NCI-H69 (cell line): ENCODE measurements at regions not wholly inside any gene's neighbourhood (a gene's known extent, or its start where the extent isn't known, plus 50 kb on each side); places are given as distances from the start of the nearest gene placed in this dataset.

Experiments used
- DNase-seq: peaks from one replicate; lab custom pipeline; 2025; lab: John Stamatoyannopoulos, UW

DNA sequence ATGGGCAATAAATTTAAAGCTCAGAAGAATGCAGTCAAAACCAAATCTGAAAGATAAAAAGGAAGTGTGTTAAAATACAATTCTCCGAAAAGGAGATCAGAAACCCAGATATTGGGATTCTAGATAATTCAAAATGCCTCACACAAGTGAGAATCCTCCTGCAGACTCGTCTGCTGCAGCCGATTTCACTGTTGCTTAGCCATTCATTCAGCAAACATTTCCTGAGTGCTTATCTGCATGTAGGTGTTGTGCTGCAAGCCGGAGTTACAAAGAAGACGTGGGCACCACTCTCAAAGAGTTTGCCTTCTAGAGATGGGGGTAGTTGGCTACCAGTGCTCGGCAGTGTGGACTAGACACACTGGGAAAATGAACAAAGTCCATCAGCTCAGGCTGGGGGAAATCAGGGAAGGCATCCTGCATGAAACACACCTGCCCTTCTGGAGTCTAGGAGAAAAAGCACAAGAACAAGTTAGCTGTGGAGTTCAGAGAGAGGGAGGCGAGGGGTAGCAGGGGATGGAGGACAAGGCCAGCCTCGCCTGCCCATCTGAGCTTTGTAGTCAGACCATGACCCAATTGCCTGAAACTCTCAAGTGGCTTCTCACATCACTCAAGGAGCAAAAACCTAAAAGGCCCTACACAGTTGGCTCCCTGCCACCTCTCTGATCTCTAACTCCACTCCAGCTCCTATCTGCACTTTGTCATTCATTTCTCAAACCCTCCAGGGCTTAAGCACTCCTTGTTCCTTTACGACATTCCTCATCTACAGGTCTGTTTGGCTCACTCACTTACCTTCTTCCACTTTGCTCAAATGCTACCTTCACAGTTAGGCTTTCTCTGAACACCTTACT lies 310.0 kb upstream of the DDHD1 start:
- no peak for DNase-seq

DNA sequence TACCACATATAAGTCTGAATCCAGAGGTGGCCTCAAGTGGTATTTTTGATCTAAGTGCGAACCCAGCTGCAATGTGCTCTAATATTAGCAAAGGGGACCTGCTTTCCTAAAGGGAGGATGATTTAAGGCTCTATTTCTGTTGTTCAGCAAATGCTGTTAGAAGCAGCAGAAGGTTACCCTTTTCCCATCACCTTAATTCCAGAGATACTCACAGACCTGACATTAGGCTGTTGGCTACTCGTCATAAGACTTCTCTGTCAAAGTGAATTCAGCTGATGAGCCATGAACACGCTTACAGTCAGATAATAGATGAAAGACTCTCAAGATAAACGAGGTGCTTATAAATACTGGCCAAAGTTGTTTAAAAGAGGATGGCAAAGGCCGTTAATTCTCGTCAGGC lies 308.7 kb upstream of the DDHD1 start:
- DNase-seq = no peak

DNA sequence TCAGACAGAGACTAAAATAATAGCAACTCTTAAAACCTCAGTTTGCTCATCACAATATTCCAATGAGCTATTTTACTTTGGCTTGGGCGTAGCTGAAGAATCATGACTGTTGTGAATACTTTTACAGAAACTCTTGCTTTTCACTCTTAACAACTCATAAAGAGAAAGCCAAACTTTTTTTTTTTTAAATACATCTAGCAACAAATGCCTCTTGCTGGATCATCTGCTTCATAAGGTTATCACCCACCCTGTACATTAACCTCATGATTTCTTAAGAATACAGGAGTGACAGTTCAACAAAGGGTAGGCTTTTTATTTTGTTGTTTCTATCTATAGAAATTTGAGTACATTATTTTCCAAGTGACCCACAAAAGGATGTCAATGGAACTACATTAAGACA lies 307.4 kb upstream of the DDHD1 start:
- no peak for DNase-seq

DNA sequence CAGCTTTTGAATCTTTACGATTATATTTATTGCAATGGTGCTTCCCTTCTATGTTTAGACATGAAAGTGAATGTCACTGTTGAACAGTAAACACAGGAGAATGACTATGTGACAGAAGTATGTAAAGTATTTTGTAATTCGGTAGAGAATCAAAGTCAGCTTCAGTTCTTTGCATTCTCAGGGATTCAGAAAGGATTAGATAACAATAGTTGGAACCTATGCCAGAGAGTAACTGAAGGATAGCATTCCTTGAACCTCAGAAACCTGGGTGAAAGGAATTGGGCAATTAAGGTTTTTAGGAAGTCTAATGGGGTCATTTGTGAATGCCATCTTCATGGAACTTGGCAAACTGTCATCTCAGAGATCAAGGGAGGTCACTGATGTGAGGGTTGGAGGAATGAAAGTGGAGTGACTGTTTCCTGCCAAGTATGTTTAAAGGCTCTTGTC lies 305.3 kb upstream of the DDHD1 start:
- no peak for DNase-seq

DNA sequence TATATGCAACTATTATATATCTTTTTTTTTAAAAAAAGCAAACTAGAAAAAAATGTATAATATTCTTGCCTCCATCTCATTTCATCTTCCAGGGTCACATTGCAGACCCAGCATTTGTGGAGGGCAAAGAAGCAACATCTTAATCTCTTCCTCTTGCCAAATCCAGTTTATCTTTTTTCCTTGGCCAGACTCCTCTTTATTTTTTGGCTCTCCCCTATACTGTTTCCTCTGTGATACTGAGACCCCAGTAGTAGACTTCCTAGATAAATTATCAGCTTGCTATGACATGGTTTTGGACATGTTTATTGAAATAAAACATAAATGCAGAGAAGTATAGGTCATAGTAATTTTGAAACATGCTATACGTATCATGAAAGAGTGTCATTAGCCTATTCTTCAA lies 303.8 kb upstream of the DDHD1 start:
- DNase-seq = no peak

DNA sequence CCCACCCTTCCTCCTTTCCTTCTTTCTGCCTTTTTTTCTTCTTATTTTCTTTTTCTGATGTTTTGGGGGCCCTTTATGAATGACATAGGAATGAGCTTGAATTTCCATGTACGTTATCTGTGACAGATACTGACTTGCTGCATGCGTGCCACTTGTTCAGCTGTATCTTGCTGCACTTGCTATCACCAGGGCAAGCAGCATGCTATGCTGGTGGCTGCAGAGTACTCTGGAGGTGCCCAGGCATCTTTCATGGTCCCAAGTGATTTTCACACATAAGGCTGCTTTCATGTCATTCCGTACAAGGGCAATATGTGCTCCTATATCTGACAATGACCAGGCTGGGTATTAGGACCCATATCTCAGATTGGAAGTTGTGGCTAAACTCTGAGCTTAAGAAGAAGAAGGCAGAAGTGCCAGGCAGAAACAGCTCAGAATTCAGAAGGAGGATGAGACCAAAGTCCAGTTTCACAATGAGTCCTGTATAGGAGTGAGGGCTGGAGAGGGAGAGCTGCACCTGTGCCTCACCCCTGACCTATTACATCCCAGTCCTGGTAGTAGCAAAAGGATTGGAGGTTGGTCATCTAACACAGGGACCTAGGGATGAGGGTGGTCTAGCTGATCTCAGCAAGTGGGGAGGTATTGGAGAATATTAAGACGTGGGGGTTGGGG lies 299.0 kb upstream of the DDHD1 start:
- DNase-seq = no peak

DNA sequence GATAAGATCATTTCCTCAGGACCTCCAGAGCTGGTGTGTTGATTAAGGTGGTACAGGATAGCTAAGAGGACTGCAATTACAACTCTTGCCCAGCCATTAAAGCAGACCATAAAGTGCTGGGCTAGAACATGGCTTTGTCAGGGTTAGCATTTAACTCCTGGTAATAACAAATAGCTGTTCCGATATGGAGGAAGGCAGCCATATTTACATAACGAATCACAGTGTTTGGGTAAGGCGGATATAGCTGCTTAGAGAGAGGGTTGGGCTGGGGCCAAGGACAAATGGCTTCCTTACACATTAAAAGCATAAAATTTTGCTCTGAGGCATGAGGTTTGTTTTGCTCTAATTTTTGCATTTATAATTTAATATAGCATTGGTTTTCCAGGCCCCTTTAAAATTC lies 297.7 kb upstream of the DDHD1 start:
- peak; percentile 34 for DNase-seq

DNA sequence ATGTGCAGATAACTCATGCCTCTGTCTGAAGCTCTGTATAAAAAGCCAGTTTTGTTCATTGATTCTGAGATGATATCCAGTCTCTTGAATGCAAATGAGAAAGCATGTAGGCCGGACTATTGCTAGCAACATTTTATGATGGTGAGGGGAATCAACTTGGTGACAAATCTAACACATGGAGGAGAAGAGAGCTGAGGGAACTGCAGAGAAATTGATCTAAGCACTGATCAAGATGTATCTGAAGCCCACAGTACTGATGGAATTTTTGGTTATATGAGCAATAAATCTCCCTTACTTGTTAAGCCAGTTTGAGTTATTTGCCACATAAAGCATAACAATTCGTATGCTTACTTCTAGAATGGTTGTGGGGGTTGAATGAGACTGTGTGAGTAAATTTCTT lies 295.6 kb upstream of the DDHD1 start:
- DNase-seq = no peak

DNA sequence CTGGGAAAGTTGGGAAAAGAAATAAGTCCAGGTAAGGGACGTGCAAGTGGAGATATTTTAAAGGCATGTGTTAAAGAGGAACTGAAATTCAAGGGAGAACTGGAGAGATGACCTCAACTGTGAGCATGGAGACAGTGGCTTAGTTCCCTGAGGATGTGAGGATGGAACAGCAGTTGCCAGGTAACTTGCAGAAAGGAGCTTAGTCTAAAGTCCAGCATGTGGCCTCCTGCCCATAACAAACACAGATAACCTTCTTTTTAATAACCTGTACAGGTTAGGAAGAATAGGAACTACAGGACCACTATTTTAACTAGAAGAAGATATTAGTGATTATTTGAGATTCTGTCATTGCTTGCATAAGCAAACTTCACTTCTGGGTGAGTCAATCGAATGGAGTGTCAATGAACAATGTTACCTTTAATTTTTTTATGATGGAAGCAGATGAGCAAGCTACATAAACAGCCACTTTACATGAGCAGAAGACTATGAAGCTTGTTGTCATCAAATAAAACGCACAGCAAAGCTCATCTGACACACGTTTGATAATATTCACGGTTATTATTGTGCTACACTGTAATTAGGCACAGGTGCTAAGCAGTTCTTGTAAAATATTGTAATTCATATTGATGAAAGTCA lies 291.7 kb upstream of the DDHD1 start:
- DNase-seq = no peak

DNA sequence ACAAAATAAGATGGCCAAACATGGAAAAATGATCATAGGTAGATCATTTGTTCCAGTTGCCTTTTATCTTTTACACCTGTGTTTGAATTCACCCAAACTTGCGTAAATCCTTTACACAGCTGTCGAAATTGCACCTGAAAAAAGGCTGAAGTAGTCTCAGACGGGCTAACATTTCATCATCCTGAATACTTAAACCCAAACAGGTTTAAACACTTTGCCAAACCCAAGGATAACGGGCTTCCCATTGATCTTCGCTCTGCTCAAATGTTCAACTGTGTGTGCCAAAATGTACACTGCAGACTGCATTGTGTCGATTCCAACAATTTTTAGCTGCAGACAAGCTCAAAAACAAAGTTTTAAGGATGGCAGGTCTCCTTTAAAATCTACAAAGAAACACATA lies 288.7 kb upstream of the DDHD1 start:
- no peak for DNase-seq

DNA sequence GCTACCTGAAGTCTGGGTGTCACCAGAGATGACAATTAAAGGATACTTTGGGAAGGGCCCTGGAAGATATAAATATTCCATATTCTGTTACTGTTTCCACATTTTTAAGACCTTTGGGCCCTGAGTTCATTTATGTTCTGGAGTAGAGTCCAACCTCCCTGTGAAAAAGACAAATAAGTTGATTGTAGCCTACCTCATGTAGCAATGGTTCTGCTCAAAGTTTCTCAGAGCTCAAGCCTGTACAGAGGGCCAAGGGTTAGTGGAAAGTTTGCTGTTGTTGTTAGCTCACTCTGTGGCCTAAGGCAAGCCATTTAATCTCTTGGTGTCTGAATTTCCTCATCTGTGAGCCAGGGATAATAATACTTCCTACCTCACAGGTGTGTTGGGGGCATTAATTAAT lies 284.7 kb upstream of the DDHD1 start:
- DNase-seq = peak; percentile 30

DNA sequence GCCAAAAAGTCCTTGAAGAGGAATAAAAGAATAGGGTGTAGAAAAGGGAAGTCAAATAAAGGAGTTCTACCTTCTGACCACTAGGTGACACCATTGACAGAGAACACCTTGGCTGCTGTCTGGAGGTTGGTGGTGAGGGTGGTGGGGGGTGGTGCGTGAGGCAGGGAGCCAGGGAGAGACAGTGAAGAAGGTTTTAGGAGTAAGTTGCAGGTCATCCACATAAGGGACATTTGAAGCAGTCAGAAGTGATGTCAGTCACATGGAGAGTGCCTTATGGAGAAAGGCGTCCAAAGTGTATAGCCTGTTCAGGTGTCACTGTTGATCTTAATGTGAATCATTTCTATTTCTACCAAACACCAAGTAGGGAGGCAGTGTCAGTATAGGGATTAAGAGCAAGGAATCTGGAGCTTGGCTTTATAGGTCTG lies 279.3 kb upstream of the DDHD1 start:
- DNase-seq = peak; percentile 58

DNA sequence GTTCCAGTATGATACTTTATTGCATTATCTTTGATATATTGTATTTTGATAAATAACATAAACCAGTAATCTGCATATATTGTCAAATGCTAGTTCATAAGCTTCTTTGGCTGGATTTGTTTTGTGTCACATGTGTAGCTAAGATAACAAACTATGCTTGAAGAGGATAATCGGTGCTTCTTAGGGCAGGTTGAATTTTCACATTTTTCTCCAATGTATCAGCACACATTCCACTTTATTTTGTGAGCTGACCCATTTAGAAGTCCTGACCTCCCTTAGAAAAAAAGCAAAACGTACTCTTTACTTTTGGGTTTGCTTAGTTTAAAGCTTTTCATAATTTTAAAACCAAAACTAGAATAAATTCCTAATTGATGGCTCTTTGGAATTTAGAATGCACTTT lies 277.7 kb upstream of the DDHD1 start:
- no peak for DNase-seq

DNA sequence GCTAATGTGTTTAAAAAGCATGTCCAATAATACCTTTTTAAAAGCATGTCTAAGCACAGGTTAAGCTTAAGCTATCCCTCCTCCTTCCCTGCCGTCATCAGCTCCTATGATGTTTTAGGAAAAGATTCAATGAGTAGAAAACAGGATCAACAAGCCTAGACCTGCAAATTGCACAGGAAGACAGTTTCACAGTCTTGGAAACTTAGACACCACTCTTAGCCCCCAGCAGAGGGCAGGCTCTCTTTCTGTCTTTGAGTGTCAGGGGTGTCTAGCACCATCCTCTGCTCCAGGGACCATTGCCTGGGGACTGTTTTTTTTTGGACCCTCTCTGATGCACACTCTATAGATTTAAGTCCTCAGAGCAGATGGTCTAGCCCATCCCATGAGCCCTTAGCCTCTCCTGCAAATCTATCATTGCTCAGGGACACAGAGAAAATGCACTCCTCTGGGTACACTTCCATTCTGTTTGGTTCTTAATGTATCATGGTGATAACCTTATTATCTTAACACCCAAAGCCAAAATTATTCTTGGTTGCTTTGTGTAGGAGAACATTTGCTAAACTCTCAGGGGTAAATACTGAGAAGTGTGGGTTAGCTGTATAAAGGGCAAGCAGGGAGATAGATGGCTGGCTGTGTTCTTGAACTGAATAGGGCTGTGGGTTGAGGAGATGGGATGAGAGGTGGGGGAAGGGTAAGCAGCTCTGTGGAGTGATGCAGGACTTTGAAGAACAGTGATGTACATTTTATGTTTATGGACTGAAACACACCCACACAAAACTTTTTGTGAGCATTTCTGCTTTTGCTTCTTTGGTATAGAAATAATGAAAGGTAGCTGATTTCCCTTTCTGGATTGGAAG lies 259.9 kb upstream of the DDHD1 start:
- peak; percentile 12 for DNase-seq

DNA sequence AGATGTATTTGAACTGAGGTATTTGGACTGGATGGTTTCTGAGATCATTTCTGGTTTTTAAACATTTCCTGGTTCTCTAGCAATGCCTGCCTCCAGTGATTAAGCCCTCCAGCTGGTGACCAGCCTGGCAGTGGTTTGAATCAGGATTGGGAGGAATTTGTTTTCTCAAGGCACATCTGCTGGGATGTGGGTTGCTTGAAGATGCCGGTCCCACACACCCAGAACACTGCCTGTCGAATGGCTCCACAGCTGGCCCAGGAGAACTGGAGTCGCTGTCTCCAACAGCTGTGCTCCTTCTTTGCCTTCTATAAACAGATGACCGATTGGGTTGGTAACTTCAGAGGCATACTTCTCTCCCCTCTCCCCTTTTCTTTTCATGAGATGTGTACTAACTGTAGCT lies 258.0 kb upstream of the DDHD1 start:
- DNase-seq = no peak

DNA sequence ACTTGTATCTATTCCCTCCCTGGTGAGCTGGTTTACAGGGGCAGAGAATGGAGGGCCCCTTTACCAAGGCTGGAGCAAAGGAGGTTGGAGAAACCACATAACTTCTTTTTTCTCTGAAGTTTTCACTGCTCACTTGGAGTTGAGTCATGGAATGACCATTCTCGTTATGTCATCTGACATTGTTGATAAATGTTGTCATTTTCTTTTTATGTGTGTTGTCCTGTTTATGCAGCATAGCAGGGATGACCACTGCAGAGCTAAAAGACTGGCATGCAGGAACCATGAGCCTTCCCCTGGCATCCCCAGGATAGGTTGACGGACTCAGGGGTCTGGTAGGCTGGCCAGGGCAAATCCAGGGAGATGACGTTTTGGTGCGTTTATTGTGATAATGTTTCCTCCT lies 256.8 kb upstream of the DDHD1 start:
- DNase-seq = no peak

DNA sequence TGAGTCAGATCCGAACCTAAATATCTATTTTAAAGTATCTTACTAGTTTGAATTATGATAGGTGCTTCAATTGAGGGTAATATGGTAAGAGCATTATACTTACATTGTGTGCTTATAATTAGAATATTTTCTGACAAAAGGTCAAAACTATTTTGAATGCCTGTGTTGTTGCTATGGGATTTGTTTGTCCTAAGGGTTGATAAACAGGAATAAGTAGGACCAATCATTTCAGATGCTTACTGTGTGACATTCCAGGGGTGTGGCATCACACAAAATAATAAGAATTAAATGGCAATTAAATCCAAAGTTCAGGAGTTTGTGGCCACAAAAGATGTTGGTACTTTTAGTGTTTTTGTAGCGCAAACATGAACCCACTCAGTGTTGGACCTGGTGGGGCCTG lies 256.2 kb upstream of the DDHD1 start:
- DNase-seq = no peak

DNA sequence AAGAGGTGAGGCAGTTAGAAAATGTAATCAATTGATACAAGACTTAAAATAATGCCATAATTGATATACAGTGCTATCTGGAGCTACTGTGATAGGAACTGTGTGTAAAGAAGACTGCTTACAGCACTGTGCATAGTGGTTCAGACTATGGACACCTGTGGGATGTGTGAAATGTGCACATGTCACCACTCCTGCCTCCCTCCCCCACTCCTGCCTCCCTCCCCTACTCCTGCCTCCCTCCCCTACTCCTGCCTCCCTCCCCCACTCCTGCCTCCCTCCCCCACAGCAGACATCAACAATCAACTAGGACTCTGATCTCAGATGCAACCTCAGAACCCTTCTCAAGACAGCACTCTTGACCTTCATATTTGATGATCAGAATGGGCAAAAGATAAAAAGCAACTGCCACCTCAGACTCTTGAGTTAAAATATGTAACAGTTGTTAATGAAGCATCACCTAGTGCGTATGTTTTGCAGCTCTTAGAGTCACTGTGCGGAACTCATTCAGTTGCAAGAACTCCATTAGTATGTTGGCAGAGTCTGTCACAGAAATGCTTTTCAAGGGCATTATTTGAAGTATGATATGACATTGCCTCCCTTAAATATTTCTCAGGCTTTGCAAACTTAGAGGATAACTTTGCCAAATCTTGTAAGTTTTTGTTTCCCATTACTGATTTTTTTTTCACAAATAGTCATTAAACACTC lies 255.2 kb upstream of the DDHD1 start:
- no peak for DNase-seq

DNA sequence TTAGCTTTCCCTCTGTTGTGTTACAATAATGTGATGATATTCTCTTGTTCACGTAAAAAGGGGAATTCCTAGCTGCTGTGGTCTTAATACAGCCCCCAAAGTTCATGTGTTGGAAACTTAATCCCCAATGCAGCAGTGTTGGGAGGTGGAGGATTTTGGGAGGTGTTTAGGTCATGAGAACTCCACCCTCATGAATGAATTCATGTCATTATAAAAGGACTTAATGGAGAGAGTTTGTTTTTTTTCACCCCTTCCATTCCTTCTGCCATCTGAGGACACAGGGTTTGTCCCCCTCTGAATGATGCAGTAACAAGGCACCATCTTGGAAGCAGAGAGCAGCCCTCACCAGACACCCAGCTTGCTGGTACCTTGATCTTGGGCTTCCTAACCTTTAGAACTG lies 253.4 kb upstream of the DDHD1 start:
- no peak for DNase-seq

DNA sequence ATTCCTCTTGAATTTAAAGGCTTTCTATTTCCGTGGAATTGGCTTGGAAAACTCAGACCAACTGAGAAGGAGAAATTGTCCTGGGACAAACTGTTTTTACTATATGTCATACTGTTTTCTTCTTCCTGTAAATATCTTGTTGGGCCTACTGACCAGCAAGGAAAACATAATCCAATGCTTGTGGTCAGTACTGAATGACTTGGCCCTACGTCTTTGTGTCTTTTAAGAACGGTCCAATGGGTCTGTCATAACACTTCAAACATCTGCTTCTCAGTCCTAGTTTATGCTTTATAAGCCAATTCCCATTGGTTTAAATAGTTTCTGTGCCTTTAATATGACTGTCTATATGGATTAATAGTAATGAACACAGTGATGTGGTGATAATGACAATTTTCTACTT lies 248.5 kb upstream of the DDHD1 start:
- DNase-seq = no peak

DNA sequence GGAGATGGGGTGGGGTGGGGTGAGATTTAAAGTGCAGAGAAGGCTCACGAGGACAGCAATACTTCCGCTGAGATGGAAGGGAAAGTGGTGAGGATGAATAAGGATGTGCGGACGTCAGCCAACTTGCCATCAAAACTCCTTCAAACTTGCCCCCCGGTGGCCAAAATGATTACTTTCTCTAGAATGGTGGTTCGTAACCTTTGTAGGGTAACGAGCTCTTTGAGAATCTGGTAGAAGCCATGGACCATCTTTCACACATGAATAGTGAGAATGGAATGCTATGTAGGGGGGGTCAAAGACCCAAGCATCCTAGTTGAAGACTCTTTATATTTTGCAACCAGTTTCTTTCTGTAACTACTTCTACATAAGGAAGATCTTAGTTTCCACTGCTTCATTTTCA lies 245.9 kb upstream of the DDHD1 start:
- no peak for DNase-seq

DNA sequence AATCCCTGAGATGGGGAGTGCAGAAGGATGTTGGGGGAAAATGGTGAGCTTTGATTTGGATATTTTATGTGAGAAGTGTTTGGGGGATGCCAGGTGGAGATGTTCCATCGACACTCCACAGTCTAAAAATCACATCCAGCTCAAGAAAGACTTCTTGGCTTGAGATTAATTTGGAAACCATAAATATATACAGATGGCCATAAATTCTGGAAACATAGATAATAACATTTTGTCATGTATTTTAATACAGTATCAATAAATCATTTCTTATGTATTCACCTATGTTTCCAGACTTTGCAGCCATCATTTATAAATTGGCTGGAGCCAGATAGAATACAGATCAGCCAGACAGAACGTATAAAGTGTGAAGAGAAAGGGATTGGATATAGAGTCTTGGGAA lies 245.5 kb upstream of the DDHD1 start:
- DNase-seq = no peak
